ENCODE measurements at regions not wholly inside any gene's neighbourhood (a gene's known extent, or its start where the extent isn't known, plus 50 kb on each side); places are given as distances from the start of the nearest gene placed in this dataset.
A peak's percentile ranks its signal among the peaks of the same experiment; 100 is the strongest.

DNA sequence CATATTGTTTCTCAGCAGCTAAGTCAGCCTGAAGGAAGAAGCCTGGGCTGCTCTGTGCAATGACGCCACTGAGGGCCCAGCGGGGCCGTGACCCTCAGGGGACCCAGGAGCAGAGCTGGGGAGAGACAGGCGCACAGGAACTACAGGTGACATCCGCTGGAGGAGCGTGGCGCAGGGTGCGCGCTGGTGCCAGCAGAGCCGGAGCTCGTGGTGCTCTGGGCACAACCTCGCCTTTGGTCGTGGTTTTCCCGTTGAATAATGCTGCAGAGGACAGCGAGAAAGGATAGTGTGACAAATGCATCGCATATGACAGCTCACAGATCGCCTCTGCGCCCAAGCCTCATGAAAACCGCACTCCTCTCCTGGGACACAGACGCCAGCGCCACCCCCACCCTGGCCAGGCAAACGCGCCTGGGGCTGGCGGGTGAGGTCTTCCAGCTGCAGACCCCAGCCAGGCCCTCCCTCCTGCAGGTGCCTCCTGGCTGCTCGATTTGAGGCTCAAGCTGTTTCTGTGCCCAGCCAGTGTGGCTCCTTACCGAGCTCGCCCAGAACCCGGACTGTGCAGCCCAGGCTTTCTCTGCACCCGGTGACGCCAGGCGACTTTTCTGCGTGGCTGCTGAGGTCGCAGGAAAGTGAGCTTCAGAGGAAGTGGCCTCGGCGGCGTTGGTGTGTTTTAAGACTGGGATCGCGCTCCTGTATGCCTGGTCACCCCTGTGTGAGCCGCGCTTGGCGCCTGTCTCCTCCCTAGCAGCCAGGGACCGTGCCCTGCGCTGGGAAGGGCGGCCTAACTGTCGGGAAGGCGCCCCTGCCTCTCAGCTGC is 583.1 kb upstream of the HS6ST1 start:
- no peak for DNase-seq

- no peak for DNase-seq
Observed at GRCh38 chr2:128903637-128904036, 585.0 kb upstream of the HS6ST1 start.

DNA sequence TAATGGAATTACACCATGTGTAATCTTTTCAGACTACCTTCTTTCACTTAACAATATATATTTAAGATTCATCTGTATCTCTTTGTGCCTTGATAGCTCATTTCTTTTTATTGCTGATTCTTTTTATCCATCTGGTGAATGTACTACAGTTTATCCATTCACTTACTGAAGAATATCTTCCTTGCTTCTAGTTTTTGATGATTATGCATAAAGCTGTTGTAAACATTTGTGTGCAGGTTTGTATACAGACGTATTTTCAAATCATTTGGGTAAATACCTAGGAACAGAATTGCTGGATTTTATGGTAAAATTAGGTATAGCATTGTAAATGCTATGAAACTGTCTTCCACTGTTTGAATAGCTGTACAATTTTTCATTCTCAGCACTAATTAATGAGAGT is 592.6 kb upstream of the HS6ST1 start:
- DNase-seq = no peak

DNA sequence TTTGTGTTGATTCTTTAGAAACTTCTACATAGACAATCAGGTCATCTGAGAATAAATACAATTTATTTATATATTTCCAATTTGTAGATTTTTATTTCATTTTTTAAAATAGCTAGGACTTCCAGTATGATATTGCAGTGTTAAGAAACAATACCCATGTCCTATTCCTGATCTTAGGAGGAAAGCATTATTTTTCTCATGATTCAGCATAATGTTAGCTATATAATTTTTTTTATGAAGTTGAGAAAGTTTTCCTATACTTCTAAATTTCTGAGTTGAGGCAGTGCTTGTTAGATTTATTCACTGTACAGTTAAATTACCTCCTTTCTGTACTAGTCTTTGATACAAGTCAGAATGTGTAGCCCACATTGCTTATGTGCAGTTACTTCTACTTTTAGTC is 595.7 kb upstream of the HS6ST1 start:
- DNase-seq = no peak

GRCh38 chr2:128921751-128922150 is 603.1 kb upstream of the HS6ST1 start:
- DNase-seq = no peak

GRCh38 chr2:128922154-128922553 is 603.5 kb upstream of the HS6ST1 start:
- no peak for DNase-seq

- no peak for DNase-seq
Observed at GRCh38 chr2:128925631-128926030, 607.0 kb upstream of the HS6ST1 start.

DNA sequence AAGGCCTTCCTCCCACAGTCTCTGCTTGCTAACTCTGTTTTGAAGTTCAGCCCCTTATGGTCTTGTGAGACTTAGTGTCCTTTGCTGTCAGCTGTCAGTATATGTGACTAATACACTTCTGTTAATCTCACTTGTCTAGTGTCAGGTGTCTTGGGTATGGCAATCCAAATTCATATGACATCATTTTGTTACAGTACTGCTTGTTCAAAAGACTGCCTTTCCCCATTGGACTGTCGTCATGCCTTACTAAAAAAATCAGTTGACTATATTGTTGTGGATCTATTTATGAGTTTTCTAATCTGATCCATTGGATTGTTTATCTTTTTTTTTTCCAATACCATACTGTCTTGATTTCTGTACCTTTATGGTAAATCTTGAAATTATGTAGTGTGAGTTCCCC is 611.4 kb upstream of the HS6ST1 start:
- peak; percentile 37 for DNase-seq

- DNase-seq = no peak
Observed at GRCh38 chr2:128940378-128940777, 621.7 kb upstream of the HS6ST1 start.

DNA sequence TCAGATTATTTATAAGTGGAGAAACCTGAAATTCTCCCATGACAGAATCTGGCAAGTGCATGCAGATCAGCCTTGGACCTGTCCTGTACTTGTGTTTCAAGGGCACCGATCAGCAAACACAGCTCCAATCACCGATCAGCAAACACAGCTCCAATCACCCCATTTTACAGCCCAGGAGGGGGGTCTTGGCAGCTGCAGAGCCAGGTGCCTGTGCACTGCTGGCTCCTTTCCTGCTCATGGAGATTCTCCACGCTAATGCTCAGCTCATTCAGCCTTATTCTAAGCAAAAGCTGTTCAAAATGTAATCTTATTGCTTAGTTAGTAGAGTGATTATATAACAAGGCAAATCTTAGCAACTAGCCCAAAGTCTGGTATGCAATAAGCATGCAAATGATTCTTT is 623.1 kb upstream of the HS6ST1 start:
- peak; percentile 15 for DNase-seq

DNA sequence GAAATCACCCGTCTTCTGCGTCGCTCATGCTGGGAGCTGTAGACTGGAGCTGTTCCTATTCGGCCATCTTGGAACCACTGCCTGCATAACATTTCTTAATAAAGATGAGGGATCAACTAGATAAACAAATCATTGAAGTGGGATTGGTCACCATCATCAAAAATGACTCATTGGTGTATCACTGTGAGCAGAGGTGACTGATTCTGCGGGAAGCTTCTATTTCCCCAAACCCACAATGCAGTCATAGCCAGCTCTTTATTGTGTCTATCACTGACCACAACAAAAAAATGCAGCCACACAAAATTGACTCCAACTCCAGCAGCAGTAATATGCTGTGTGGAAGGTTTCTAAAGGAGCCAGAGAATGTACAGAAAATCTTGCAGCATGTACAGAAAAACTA is 630.7 kb upstream of the HS6ST1 start:
- DNase-seq = no peak

- no peak for DNase-seq
Observed at GRCh38 chr2:128950758-128951157, 632.1 kb upstream of the HS6ST1 start.

- no peak for DNase-seq
Observed at GRCh38 chr2:128958241-128958640, 639.6 kb upstream of the HS6ST1 start.

DNA sequence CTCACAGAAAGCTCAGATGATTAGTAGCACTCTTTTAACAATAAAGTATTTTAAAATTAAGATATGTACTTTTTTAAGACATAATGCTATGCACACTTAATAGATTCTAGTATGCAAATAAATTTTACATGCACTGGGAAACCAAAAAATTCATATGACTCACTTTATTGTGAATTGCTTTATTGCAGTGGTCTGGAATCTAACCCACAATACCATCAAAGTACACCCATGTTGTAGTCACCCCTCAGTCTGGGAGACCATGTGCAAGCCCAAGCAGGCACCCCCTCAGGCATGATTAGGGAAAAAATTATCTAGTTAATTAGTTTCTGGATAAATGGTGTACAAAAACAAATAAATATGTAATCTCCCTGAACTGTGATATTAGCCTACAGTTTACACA is 649.0 kb upstream of the HS6ST1 start:
- no peak for DNase-seq

- DNase-seq = no peak
Observed at GRCh38 chr2:128969374-128969773, 650.7 kb upstream of the HS6ST1 start.

DNA sequence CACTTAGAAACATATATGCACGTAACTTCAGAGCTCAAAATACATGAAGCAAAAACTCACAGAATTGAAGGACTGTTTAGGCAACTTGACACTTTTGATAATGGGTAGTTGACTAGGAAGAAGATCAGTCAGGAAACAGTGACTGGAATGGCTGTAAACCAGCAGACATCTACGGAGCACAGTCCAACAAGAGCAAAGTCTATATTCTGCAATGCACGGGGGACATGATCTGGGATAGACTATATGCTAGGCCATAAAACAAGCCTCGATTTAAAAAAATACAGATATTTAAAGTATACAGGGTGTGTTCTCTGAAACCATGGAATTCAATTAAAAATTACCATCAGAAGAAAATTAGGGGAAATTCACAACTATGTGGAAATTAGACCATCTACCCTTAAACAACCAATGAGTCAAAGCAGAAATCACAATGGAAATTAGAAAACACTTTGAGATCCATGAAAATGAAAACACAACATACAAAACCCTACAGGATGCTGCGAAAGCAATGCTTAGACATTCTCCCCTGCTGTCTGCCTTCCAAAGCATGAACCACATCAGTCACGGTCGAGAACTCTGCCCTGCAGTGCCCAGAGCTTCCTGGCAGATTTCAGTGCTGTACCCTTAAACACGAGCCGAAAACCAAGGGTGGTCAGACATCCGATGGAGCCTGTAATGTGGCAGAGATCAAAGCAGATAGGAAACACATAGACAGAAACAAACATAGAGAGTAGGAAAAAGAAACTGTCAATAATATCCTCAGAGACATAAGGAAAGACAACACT is 651.9 kb upstream of the HS6ST1 start:
- no peak for DNase-seq

- no peak for DNase-seq
Observed at GRCh38 chr2:128973566-128973965, 654.9 kb upstream of the HS6ST1 start.

GRCh38 chr2:128978212-128978611 is 659.5 kb upstream of the HS6ST1 start:
- DNase-seq = peak; percentile 20

- DNase-seq = no peak
Observed at GRCh38 chr2:128979182-128979581, 660.5 kb upstream of the HS6ST1 start.

GRCh38 chr2:128980475-128980874 is 661.8 kb upstream of the HS6ST1 start:
- DNase-seq = no peak

DNA sequence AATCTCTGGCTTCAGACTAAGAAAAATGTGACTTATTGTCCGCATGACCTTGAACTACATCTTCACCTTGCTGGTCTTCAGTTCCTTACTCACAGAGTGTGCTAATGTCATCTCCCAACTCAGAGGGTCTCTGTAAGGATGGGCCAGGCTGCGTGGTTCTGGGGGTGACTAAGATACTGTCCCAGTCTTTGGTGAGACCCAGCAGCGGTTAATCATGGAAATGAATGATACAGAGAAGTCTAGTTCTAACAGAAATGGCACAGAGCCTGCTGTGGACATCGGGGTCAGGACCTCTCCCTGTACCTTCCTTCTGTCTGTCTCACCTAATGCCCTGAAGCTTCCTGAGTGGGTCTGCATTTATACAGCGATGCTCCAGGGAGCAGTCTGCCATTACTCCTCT is 662.7 kb upstream of the HS6ST1 start:
- no peak for DNase-seq

- DNase-seq = no peak
Observed at GRCh38 chr2:128982001-128982400, 663.3 kb upstream of the HS6ST1 start.

- no peak for DNase-seq
Observed at GRCh38 chr2:128982670-128983069, 664.0 kb upstream of the HS6ST1 start.

DNA sequence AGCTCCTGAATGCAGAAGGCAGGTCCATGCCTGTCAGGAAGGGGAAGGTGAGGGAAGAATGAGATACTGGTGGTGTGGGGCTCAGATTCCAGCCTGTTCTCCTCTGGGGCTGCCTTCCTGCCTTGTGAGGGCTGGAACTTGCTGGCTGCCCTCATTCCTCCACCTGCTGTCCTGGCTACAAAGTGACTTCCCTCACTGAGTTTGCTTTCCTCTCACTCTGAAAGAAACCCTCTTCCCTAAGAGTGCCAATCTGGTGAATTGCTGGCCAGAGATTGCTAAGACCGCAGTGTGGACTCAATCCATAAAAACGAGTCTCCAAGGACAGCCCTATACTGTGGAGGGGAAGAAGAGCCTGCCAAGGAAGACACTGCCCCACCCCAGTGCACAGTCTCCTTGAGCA is 664.4 kb upstream of the HS6ST1 start:
- DNase-seq = no peak

Data from tongue (tissue), 1 donor.